ENCODE measurements at regions not wholly inside any gene's neighbourhood (a gene's known extent, or its start where the extent isn't known, plus 50 kb on each side); places are given as distances from the start of the nearest gene placed in this dataset.

GRCh38 chr3:23077126-23077525 is 126.0 kb upstream of the UBE2E2 start:
- DNase-seq (ENCODE audit: low read depth, low spot score) (no peak), ATAC-seq (no peak)
- Histone ChIP-seq H3K9ac (ENCODE audit: low read length) (no peak overlapping the region), H3K4me1 (ENCODE audit: control insufficient read depth in 1 of 2, insufficient read depth in 2 of 2, low read length in 2 of 2) (no peaks in the 10 kb centered on the region), H3K27ac (ENCODE audit: low read depth, low read length) (no peak overlapping the region), H3K27me3 (ENCODE audit: insufficient read depth, low read length) (peaks cover 24% of the 10 kb centered on the region), H3K9me3 (ENCODE audit: control insufficient read depth in 1 of 2, insufficient read depth in 1 of 2, low read depth in 1 of 2, low read length in 2 of 2) (no peaks in the 10 kb centered on the region), H3K4me2 (ENCODE audit: low read length) (no peak overlapping the region), H3K4me3 (replicated peaks in 1 of 2; ENCODE audit: low read depth in 1 of 2, low read length in 2 of 2) (no peak overlapping the region), H4K20me1 (ENCODE audit: insufficient read depth) (no peaks in the 10 kb centered on the region), H3K79me2 (ENCODE audit: insufficient read depth, low read length) (no peaks in the 10 kb centered on the region), H2AFZ (ENCODE audit: low read depth, low read length, poor library complexity, severe bottlenecking) (no peak overlapping the region), H3K36me3 (ENCODE audit: control insufficient read depth in 1 of 2, insufficient read depth in 2 of 2, low read length in 2 of 2) (no peaks in the 10 kb centered on the region), H3K9me2 (ENCODE audit: insufficient read depth) (no peaks in the 10 kb centered on the region)
- ChIA-PET RAD21 (ENCODE audit: low non-redundant PET in 1 of 2, low total read pairs in 2 of 2, uncharacterized antibody in 2 of 2, unreplicated experiment in 2 of 2) (no interaction called here), CTCF (no interaction called here), POLR2A (no interaction called here)
- intact Hi-C loops (cut with micrococcal nuclease): no loop called here
- TF ChIP-seq ELF1 (IDR thresholded peaks at IDR 0.05; ENCODE audit: borderline replicate concordance, low read depth) (no peak), ZBTB33 (IDR thresholded peaks at IDR 0.05; ENCODE audit: extremely low read depth, insufficient replicate concordance, low read length) (no peak), POLR2A (IDR thresholded peaks at IDR 0.05; ENCODE audit: borderline replicate concordance, extremely low read depth, insufficient read depth, insufficient read length) (no peak), FOSL1 (IDR thresholded peaks at IDR 0.05; ENCODE audit: low read depth) (no peak), POLR2AphosphoS5 (IDR thresholded peaks at IDR 0.05; ENCODE audit: low read depth, low read length) (no peak), ZNF274 (IDR thresholded peaks at IDR 0.05; ENCODE audit: low read depth, low read length) (no peak), RAD21 (IDR thresholded peaks at IDR 0.05; ENCODE audit: low read depth) (no peak), TCF7L2 (IDR thresholded peaks at IDR 0.05; ENCODE audit: borderline replicate concordance, extremely low read depth, insufficient read depth, insufficient read length) (no peak), SP1 (IDR thresholded peaks at IDR 0.05; ENCODE audit: low read depth) (no peak)
- BruUV-seq (replicated peaks): no TSS peak

GRCh38 chr3:23078735-23079134 is 124.4 kb upstream of the UBE2E2 start:
- TF ChIP-seq POLR2AphosphoS5 (IDR thresholded peaks at IDR 0.05; ENCODE audit: low read depth, low read length) (no peak), YY1 (IDR thresholded peaks at IDR 0.05; ENCODE audit: extremely low read depth, insufficient replicate concordance, low read depth, low read length) (no peak)
- CTCF ChIA-PET: no interaction called here
- Histone ChIP-seq H3K27ac (ENCODE audit: low read depth, low read length) (no peak overlapping the region), H3K9me2 (ENCODE audit: insufficient read depth) (no peaks in the 10 kb centered on the region), H3K4me3 (replicated peaks in 1 of 2; ENCODE audit: low read depth in 1 of 2, low read length in 2 of 2) (no peak overlapping the region), H2AFZ (ENCODE audit: low read depth, low read length, poor library complexity, severe bottlenecking) (no peak overlapping the region), H3K9ac (ENCODE audit: low read length) (no peak overlapping the region), H3K4me2 (ENCODE audit: low read length) (no peak overlapping the region), H3K36me3 (ENCODE audit: control insufficient read depth in 1 of 2, insufficient read depth in 2 of 2, low read length in 2 of 2) (no peaks in the 10 kb centered on the region), H3K79me2 (ENCODE audit: insufficient read depth, low read length) (no peaks in the 10 kb centered on the region), H3K4me1 (ENCODE audit: control insufficient read depth in 1 of 2, insufficient read depth in 2 of 2, low read length in 2 of 2) (no peaks in the 10 kb centered on the region), H3K27me3 (ENCODE audit: insufficient read depth, low read length) (peaks cover 17% of the 10 kb centered on the region), H3K9me3 (ENCODE audit: control insufficient read depth in 1 of 2, insufficient read depth in 1 of 2, low read depth in 1 of 2, low read length in 2 of 2) (no peaks in the 10 kb centered on the region), H4K20me1 (ENCODE audit: insufficient read depth) (no peaks in the 10 kb centered on the region)
- BruUV-seq (replicated peaks): no TSS peak
- ATAC-seq: no peak
- intact Hi-C loops (cut with micrococcal nuclease): no loop called here
- RAD21 ChIA-PET (ENCODE audit: low non-redundant PET in 1 of 2, low total read pairs in 2 of 2, uncharacterized antibody in 2 of 2, unreplicated experiment in 2 of 2): no interaction called here
- POLR2A ChIA-PET: no interaction called here
- DNase-seq (ENCODE audit: low read depth, low spot score): no peak
